ENCODE measurements at regions not wholly inside any gene's neighbourhood (a gene's known extent, or its start where the extent isn't known, plus 50 kb on each side); places are given as distances from the start of the nearest gene placed in this dataset.

DNA sequence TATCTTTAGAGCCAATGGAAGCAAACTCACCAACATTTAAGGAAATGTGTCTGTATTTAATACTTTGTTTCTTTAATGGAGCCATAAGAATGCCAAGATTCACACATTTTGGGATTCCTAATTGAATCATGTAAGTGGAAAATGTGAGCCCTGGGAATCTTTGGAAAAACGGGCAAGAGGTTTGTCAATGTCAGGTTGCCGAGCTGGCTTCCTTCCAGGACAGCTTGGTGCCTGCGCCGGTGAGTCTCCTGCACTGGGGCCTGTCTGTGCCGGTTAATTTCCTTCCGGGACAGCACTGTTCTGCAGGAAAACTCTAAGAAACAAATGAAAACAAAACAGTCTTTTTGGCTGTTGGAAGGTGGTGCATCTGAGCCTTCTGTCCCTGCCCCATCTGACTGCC lies 210.6 kb downstream of the HAPSTR1 start:
- TF ChIP-seq KLF13 (tag; IDR thresholded peaks at IDR 0.05; ENCODE audit: borderline replicate concordance, low read depth), result no peak
- TF ChIP-seq FOXM1 (IDR thresholded peaks at IDR 0.05; ENCODE audit: low read depth), result no peak
- TF ChIP-seq FOXM1 (CRISPR knock-in tag; IDR thresholded peaks at IDR 0.05; ENCODE audit: low read depth), result no peak
- TF ChIP-seq, protein P1, sequence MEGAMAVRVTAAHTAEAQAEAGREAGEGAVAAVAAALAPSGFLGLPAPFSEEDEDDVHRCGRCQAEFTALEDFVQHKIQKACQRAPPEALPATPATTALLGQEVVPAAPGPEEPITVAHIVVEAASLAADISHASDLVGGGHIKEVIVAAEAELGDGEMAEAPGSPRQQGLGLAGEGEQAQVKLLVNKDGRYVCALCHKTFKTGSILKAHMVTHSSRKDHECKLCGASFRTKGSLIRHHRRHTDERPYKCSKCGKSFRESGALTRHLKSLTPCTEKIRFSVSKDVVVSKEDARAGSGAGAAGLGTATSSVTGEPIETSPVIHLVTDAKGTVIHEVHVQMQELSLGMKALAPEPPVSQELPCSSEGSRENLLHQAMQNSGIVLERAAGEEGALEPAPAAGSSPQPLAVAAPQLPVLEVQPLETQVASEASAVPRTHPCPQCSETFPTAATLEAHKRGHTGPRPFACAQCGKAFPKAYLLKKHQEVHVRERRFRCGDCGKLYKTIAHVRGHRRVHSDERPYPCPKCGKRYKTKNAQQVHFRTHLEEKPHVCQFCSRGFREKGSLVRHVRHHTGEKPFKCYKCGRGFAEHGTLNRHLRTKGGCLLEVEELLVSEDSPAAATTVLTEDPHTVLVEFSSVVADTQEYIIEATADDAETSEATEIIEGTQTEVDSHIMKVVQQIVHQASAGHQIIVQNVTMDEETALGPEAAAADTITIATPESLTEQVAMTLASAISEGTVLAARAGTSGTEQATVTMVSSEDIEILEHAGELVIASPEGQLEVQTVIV (CRISPR knock-in tag; IDR thresholded peaks at IDR 0.05; ENCODE audit: borderline replicate concordance), result no peak
- TF ChIP-seq, protein P2, sequence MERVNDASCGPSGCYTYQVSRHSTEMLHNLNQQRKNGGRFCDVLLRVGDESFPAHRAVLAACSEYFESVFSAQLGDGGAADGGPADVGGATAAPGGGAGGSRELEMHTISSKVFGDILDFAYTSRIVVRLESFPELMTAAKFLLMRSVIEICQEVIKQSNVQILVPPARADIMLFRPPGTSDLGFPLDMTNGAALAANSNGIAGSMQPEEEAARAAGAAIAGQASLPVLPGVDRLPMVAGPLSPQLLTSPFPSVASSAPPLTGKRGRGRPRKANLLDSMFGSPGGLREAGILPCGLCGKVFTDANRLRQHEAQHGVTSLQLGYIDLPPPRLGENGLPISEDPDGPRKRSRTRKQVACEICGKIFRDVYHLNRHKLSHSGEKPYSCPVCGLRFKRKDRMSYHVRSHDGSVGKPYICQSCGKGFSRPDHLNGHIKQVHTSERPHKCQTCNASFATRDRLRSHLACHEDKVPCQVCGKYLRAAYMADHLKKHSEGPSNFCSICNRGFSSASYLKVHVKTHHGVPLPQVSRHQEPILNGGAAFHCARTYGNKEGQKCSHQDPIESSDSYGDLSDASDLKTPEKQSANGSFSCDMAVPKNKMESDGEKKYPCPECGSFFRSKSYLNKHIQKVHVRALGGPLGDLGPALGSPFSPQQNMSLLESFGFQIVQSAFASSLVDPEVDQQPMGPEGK (CRISPR knock-in tag; IDR thresholded peaks at IDR 0.05; ENCODE audit: borderline replicate concordance), result no peak
- no peak for TF ChIP-seq MAFK (IDR thresholded peaks at IDR 0.05; ENCODE audit: low read length)
- no peak for TF ChIP-seq XRCC3 (IDR thresholded peaks at IDR 0.05)
- TF ChIP-seq RAD51 (IDR thresholded peaks at IDR 0.05; ENCODE audit: borderline replicate concordance, low read depth), result no peak
